HEK293 (cell line): ENCODE measurements at regions not wholly inside any gene's neighbourhood (a gene's known extent, or its start where the extent isn't known, plus 50 kb on each side); places are given as distances from the start of the nearest gene placed in this dataset.
A peak's percentile ranks its signal among the peaks of the same experiment; 100 is the strongest.

Experiments
- GLI2 ChIP-seq: fragments of 450-650 bp; formaldehyde crosslinking; IDR thresholded peaks from 2 replicates; pipeline ENCODE4; 2017; ENCODE audit warnings: missing biosample characterization, missing genetic modification characterization, low read depth, borderline replicate concordance
- KLF16 ChIP-seq: fragments of 450-650 bp; formaldehyde crosslinking; IDR thresholded peaks from 2 replicates; pipeline ENCODE4 v1.5.1; 2017; ENCODE audit warnings: missing biosample characterization, missing genetic modification characterization
- KLF7 ChIP-seq: fragments of 450-650 bp; formaldehyde crosslinking; IDR thresholded peaks from 2 replicates; pipeline ENCODE4 v1.5.1; 2016; ENCODE audit warnings: missing biosample characterization, missing genetic modification characterization, borderline replicate concordance
- OVOL3 ChIP-seq: fragments of 450-650 bp; formaldehyde crosslinking; IDR thresholded peaks from 2 replicates; pipeline ENCODE4 v1.5.1; 2016; ENCODE audit warnings: missing biosample characterization, missing genetic modification characterization
- YY1 ChIP-seq: fragments of 450-650 bp; formaldehyde crosslinking; IDR thresholded peaks from 2 replicates; pipeline ENCODE4 v1.5.1; 2018; ENCODE audit warnings: missing biosample characterization, missing genetic modification characterization
- ZFP3 ChIP-seq: fragments of 450-650 bp; formaldehyde crosslinking; IDR thresholded peaks from 2 replicates; pipeline ENCODE4 v1.5.1; 2016; ENCODE audit warnings: low read depth, missing biosample characterization, missing genetic modification characterization
- ZIC2 ChIP-seq: fragments of 450-650 bp; formaldehyde crosslinking; IDR thresholded peaks from 2 replicates; pipeline ENCODE4 v1.5.1; 2016; ENCODE audit warnings: missing biosample characterization, missing genetic modification characterization
- ZNF211 ChIP-seq: fragments of 450-650 bp; formaldehyde crosslinking; IDR thresholded peaks from 2 replicates; pipeline ENCODE4 v1.5.1; 2016; ENCODE audit warnings: low read depth, missing biosample characterization, missing genetic modification characterization
- ZNF248 ChIP-seq: fragments of 450-650 bp; formaldehyde crosslinking; IDR thresholded peaks from 2 replicates; pipeline ENCODE4 v1.5.1; 2017; ENCODE audit warnings: missing biosample characterization, missing genetic modification characterization
- ZNF514 ChIP-seq: fragments of 450-650 bp; formaldehyde crosslinking; IDR thresholded peaks from 2 replicates; pipeline ENCODE4 v1.5.1; 2016; ENCODE audit warnings: missing biosample characterization, missing genetic modification characterization
- ZNF530 ChIP-seq: fragments of 450-650 bp; formaldehyde crosslinking; IDR thresholded peaks from 2 replicates; pipeline ENCODE4 v1.5.1; 2016; ENCODE audit warnings: low read depth, missing biosample characterization, missing genetic modification characterization
- ZNF549 ChIP-seq: fragments of 450-650 bp; IDR thresholded peaks from 2 replicates; pipeline ENCODE4 v1.5.1; 2018; ENCODE audit warnings: missing biosample characterization, missing genetic modification characterization, mild to moderate bottlenecking, inconsistent platforms, moderate library complexity
- ZNF560 ChIP-seq: fragments of 450-650 bp; formaldehyde crosslinking; IDR thresholded peaks from 2 replicates; pipeline ENCODE4 v1.5.1; 2017; ENCODE audit warnings: missing biosample characterization, missing genetic modification characterization, borderline replicate concordance
- ZNF610 ChIP-seq: fragments of 450-650 bp; formaldehyde crosslinking; IDR thresholded peaks from 2 replicates; pipeline ENCODE4 v1.5.1; 2016; ENCODE audit warnings: missing biosample characterization, missing genetic modification characterization, borderline replicate concordance
- ZNF777 ChIP-seq: fragments of 450-650 bp; formaldehyde crosslinking; IDR thresholded peaks from 2 replicates; pipeline ENCODE4 v1.5.1; 2017; ENCODE audit warnings: missing biosample characterization, missing genetic modification characterization, borderline replicate concordance
- ZNF843 ChIP-seq: fragments of 450-650 bp; formaldehyde crosslinking; IDR thresholded peaks from 2 replicates; pipeline ENCODE4 v1.5.1; 2016; ENCODE audit warnings: missing biosample characterization, missing genetic modification characterization
- TF ChIP-seq, protein P1 (sequence below): fragments of 450-650 bp; formaldehyde crosslinking; IDR thresholded peaks from 2 replicates; pipeline ENCODE4 v1.5.1; 2016; ENCODE audit warnings: missing biosample characterization, missing genetic modification characterization
- TF ChIP-seq, protein P2 (sequence below): fragments of 450-650 bp; formaldehyde crosslinking; optimal IDR thresholded peaks from 2 replicates; pipeline ENCODE3; 2016; ENCODE audit warnings: missing biosample characterization, mild to moderate bottlenecking, missing genetic modification characterization
- TF ChIP-seq, protein P3 (sequence below): fragments of 450-650 bp; formaldehyde crosslinking; IDR thresholded peaks from 2 replicates; pipeline ENCODE4 v1.5.1; 2017; ENCODE audit warnings: missing biosample characterization, missing genetic modification characterization
- TF ChIP-seq, protein P4 (sequence below): fragments of 450-650 bp; formaldehyde crosslinking; IDR thresholded peaks from 2 replicates; pipeline ENCODE4 v1.5.1; 2016; ENCODE audit warnings: missing biosample characterization, missing genetic modification characterization, borderline replicate concordance
- TF ChIP-seq, protein P5 (sequence below): fragments of 450-650 bp; formaldehyde crosslinking; conservative IDR thresholded peaks from 2 replicates; pipeline ENCODE4 v1.5.1; 2016; ENCODE audit warnings: low read depth, missing biosample characterization, missing genetic modification characterization
- TF ChIP-seq, protein P6 (sequence below): fragments of 450-650 bp; IDR thresholded peaks from 2 replicates; pipeline ENCODE4 v1.5.1; 2018; ENCODE audit warnings: missing biosample characterization, mild to moderate bottlenecking, missing genetic modification characterization

DNA sequence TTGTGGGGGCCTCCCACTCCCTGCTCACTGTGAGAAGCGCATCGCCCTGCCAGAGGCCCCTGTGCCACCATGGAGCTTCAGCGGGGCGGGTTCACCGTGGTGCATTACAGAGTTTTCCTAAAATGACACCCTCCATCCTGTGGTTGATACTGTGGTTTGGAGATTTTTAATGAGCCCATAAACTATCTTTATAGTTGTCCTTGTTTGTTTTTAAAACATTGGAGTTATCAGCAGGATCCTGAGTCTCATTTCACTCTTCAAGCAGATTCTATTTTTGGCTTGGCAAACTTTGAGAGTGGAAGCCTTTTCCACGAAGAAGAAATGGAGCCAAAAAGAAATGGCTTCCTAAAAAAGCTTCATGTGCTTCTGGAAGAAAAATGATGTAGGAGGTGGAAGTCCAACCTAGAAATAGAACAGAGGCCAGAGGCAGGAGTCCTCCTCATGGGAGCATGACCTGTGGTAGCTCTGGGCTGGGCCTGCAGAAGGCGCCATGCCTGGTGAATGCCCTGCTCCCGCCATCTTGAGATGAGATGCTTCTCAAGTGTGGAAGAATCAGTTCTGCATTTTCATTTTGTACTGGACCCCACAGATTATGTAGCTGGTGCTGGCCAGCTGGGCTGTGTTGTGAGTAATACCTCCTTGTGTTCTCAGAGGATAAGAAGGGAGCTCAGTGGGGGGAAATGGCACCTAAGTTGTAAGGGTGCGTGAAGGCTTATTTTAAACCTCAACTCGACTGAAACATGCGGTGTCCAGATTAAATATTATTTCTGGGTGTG lies 79.0 kb upstream of the RAI14 start (continued):
- TF ChIP-seq, protein P1, sequence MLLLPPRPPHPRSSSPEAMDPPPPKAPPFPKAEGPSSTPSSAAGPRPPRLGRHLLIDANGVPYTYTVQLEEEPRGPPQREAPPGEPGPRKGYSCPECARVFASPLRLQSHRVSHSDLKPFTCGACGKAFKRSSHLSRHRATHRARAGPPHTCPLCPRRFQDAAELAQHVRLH (tag by site-specific recombination), result peak; percentile 62; the same call in 1 of the 2 replicates
- TF ChIP-seq ZNF248 (tag by site-specific recombination) (no peak), KLF16 (tag by site-specific recombination) (0 out of 2 replicates have a peak, but pooled peaks have one; percentile 31), ZNF211 (tag by site-specific recombination) (no peak), KLF7 (tag by site-specific recombination) (0 out of 2 replicates have a peak, but pooled peaks have one; percentile 30), ZNF514 (tag by site-specific recombination) (no peak), ZNF530 (tag by site-specific recombination) (no peak), OVOL3 (no peak; the same call in 1 of the 2 replicates), ZNF777 (tag by site-specific recombination) (no peak), GLI2 (tag by site-specific recombination) (0 out of 2 replicates have a peak, but pooled peaks have one; percentile 32), ZNF610 (peak; percentile 38; the same call in 1 of the 2 replicates), ZNF560 (tag by site-specific recombination) (no peak), YY1 (tag by site-specific recombination) (peak; percentile 72; the same call in 1 of the 2 replicates), ZNF843 (tag by site-specific recombination) (peak; percentile 95), ZIC2 (tag by site-specific recombination) (peak; percentile 54; the same call in 1 of the 2 replicates), ZNF549 (0 out of 2 replicates have a peak, but pooled peaks have one; percentile 27), ZFP3 (tag by site-specific recombination) (no peak)
- TF ChIP-seq, protein P2, sequence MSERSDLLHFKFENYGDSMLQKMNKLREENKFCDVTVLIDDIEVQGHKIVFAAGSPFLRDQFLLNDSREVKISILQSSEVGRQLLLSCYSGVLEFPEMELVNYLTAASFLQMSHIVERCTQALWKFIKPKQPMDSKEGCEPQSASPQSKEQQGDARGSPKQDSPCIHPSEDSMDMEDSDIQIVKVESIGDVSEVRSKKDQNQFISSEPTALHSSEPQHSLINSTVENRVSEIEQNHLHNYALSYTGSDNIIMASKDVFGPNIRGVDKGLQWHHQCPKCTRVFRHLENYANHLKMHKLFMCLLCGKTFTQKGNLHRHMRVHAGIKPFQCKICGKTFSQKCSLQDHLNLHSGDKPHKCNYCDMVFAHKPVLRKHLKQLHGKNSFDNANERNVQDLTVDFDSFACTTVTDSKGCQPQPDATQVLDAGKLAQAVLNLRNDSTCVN (tag by site-specific recombination), result no peak
- TF ChIP-seq, protein P3, sequence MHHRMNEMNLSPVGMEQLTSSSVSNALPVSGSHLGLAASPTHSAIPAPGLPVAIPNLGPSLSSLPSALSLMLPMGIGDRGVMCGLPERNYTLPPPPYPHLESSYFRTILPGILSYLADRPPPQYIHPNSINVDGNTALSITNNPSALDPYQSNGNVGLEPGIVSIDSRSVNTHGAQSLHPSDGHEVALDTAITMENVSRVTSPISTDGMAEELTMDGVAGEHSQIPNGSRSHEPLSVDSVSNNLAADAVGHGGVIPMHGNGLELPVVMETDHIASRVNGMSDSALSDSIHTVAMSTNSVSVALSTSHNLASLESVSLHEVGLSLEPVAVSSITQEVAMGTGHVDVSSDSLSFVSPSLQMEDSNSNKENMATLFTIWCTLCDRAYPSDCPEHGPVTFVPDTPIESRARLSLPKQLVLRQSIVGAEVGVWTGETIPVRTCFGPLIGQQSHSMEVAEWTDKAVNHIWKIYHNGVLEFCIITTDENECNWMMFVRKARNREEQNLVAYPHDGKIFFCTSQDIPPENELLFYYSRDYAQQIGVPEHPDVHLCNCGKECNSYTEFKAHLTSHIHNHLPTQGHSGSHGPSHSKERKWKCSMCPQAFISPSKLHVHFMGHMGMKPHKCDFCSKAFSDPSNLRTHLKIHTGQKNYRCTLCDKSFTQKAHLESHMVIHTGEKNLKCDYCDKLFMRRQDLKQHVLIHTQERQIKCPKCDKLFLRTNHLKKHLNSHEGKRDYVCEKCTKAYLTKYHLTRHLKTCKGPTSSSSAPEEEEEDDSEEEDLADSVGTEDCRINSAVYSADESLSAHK, result peak; percentile 86
- TF ChIP-seq, protein P4, sequence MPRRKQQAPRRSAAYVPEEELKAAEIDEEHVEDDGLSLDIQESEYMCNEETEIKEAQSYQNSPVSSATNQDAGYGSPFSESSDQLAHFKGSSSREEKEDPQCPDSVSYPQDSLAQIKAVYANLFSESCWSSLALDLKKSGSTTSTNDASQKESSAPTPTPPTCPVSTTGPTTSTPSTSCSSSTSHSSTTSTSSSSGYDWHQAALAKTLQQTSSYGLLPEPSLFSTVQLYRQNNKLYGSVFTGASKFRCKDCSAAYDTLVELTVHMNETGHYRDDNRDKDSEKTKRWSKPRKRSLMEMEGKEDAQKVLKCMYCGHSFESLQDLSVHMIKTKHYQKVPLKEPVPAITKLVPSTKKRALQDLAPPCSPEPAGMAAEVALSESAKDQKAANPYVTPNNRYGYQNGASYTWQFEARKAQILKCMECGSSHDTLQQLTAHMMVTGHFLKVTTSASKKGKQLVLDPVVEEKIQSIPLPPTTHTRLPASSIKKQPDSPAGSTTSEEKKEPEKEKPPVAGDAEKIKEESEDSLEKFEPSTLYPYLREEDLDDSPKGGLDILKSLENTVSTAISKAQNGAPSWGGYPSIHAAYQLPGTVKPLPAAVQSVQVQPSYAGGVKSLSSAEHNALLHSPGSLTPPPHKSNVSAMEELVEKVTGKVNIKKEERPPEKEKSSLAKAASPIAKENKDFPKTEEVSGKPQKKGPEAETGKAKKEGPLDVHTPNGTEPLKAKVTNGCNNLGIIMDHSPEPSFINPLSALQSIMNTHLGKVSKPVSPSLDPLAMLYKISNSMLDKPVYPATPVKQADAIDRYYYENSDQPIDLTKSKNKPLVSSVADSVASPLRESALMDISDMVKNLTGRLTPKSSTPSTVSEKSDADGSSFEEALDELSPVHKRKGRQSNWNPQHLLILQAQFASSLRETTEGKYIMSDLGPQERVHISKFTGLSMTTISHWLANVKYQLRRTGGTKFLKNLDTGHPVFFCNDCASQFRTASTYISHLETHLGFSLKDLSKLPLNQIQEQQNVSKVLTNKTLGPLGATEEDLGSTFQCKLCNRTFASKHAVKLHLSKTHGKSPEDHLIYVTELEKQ (tag by site-specific recombination), result 0 out of 2 replicates have a peak, but pooled peaks have one; percentile 15
- TF ChIP-seq, protein P5, sequence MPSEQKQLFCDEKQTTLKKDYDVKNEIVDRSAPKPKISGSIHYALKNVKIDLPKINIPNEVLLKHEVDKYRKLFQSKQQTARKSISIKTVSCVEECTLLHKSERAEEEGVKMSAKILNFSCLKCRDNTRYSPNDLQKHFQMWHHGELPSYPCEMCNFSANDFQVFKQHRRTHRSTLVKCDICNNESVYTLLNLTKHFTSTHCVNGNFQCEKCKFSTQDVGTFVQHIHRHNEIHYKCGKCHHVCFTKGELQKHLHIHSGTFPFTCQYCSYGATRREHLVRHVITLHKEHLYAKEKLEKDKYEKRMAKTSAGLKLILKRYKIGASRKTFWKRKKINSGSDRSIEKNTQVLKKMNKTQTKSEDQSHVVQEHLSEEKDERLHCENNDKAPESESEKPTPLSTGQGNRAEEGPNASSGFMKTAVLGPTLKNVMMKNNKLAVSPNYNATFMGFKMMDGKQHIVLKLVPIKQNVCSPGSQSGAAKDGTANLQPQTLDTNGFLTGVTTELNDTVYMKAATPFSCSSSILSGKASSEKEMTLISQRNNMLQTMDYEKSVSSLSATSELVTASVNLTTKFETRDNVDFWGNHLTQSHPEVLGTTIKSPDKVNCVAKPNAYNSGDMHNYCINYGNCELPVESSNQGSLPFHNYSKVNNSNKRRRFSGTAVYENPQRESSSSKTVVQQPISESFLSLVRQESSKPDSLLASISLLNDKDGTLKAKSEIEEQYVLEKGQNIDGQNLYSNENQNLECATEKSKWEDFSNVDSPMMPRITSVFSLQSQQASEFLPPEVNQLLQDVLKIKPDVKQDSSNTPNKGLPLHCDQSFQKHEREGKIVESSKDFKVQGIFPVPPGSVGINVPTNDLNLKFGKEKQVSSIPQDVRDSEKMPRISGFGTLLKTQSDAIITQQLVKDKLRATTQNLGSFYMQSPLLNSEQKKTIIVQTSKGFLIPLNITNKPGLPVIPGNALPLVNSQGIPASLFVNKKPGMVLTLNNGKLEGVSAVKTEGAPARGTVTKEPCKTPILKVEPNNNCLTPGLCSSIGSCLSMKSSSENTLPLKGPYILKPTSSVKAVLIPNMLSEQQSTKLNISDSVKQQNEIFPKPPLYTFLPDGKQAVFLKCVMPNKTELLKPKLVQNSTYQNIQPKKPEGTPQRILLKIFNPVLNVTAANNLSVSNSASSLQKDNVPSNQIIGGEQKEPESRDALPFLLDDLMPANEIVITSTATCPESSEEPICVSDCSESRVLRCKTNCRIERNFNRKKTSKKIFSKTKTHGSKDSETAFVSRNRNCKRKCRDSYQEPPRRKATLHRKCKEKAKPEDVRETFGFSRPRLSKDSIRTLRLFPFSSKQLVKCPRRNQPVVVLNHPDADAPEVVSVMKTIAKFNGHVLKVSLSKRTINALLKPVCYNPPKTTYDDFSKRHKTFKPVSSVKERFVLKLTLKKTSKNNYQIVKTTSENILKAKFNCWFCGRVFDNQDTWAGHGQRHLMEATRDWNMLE (tag by site-specific recombination), result 0 out of 2 replicates have a peak, but pooled peaks have one; percentile 42
- TF ChIP-seq, protein P6, sequence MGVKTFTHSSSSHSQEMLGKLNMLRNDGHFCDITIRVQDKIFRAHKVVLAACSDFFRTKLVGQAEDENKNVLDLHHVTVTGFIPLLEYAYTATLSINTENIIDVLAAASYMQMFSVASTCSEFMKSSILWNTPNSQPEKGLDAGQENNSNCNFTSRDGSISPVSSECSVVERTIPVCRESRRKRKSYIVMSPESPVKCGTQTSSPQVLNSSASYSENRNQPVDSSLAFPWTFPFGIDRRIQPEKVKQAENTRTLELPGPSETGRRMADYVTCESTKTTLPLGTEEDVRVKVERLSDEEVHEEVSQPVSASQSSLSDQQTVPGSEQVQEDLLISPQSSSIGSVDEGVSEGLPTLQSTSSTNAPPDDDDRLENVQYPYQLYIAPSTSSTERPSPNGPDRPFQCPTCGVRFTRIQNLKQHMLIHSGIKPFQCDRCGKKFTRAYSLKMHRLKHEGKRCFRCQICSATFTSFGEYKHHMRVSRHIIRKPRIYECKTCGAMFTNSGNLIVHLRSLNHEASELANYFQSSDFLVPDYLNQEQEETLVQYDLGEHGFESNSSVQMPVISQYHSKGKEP (tag by site-specific recombination), result peak; percentile 35; the same call in 1 of the 2 replicates
